HepG2 (cell line): ENCODE measurements at regions not wholly inside any gene's neighbourhood (a gene's known extent, or its start where the extent isn't known, plus 50 kb on each side); places are given as distances from the start of the nearest gene placed in this dataset.

Source experiments
- CCDC6 ChIP-seq: sonication (generic); formaldehyde crosslinking; IDR thresholded peaks from 2 replicates; pipeline ENCODE4 v1.8.1; 2022; ENCODE audit warnings: mild to moderate bottlenecking, missing genetic modification reagents, moderate library complexity
- DMTF1 ChIP-seq: sonication (generic); formaldehyde crosslinking; IDR thresholded peaks from 2 replicates; pipeline ENCODE4 v1.4.0; 2020; ENCODE audit warnings: mild to moderate bottlenecking, missing genetic modification reagents
- DNMT1 ChIP-seq: sonication (generic); formaldehyde crosslinking; IDR thresholded peaks from 2 replicates; pipeline ENCODE4 v1.5.1; 2020; ENCODE audit warnings: mild to moderate bottlenecking, missing genetic modification reagents
- FOXO1 ChIP-seq: sonication (generic); formaldehyde crosslinking; IDR thresholded peaks from 2 replicates; pipeline ENCODE4 v1.4.0; 2020; ENCODE audit warnings: missing genetic modification reagents
- HNRNPK ChIP-seq: fragments of 200-400 bp; formaldehyde crosslinking; IDR thresholded peaks from 2 replicates; pipeline ENCODE4 v1.6.1; 2018; ENCODE audit warnings: low read length, low read depth, moderate library complexity, mild to moderate bottlenecking; ENCODE audit not compliant: poor library complexity, severe bottlenecking
- KMT2B ChIP-seq: IDR thresholded peaks from 2 replicates; pipeline ENCODE4 v1.6.1; 2016; ENCODE audit warnings: missing genetic modification reagents, missing compliant biosample characterization
- MAFF ChIP-seq: IDR thresholded peaks from 2 replicates; pipeline ENCODE4 v1.6.1; 2011; ENCODE audit warnings: low read depth, low read length, improper control_type of control experiment
- MLX ChIP-seq: IDR thresholded peaks from 2 replicates; pipeline ENCODE4 v1.6.1; 2016
- RFXAP ChIP-seq: sonication (generic); formaldehyde crosslinking; IDR thresholded peaks from 2 replicates; pipeline ENCODE4 v1.4.0; 2020; ENCODE audit warnings: missing genetic modification reagents, borderline replicate concordance
- RXRB ChIP-seq: IDR thresholded peaks from 2 replicates; pipeline ENCODE4 v1.6.1; 2016; ENCODE audit warnings: borderline replicate concordance, missing genetic modification reagents, missing compliant biosample characterization
- SETDB1 ChIP-seq: sonication (generic); formaldehyde crosslinking; IDR thresholded peaks from 2 replicates; pipeline ENCODE4 v1.5.1; 2020; ENCODE audit warnings: missing genetic modification reagents, mild to moderate bottlenecking, borderline replicate concordance
- TMF1 ChIP-seq: sonication (generic); formaldehyde crosslinking; IDR thresholded peaks from 2 replicates; pipeline ENCODE4 v1.8.1; 2022; ENCODE audit warnings: low read depth, missing genetic modification reagents
- YEATS4 ChIP-seq: sonication (generic); formaldehyde crosslinking; IDR thresholded peaks from 2 replicates; pipeline ENCODE4 v1.4.0; 2020; ENCODE audit warnings: missing genetic modification reagents, borderline replicate concordance
- ZBTB20 ChIP-seq: sonication (generic); formaldehyde crosslinking; IDR thresholded peaks from 2 replicates; pipeline ENCODE4 v1.8.1; 2023; ENCODE audit warnings: missing genetic modification reagents, low read depth, mild to moderate bottlenecking, borderline replicate concordance
- ZFP41 ChIP-seq: sonication (generic); formaldehyde crosslinking; IDR thresholded peaks from 2 replicates; pipeline ENCODE4 v1.4.0; 2020; ENCODE audit warnings: mild to moderate bottlenecking, missing genetic modification reagents, borderline replicate concordance
- ZIK1 ChIP-seq: sonication (generic); formaldehyde crosslinking; IDR thresholded peaks from 2 replicates; pipeline ENCODE4 v1.5.0; 2020; ENCODE audit warnings: mild to moderate bottlenecking, low read depth, missing genetic modification reagents, borderline replicate concordance
- ZNF10 ChIP-seq: sonication (generic); formaldehyde crosslinking; IDR thresholded peaks from 2 replicates; pipeline ENCODE4 v1.4.0; 2020; ENCODE audit warnings: mild to moderate bottlenecking, low read depth, missing genetic modification reagents, borderline replicate concordance
- ZNF143 ChIP-seq: sonication (generic); formaldehyde crosslinking; IDR thresholded peaks from 2 replicates; pipeline ENCODE4 v1.4.0; 2020; ENCODE audit warnings: missing genetic modification reagents
- ZNF225 ChIP-seq: sonication (generic); formaldehyde crosslinking; IDR thresholded peaks from 2 replicates; pipeline ENCODE4 v1.4.0; 2020; ENCODE audit warnings: mild to moderate bottlenecking, missing genetic modification reagents
- ZNF274 ChIP-seq: sonication (generic); formaldehyde crosslinking; IDR thresholded peaks from 2 replicates; pipeline ENCODE4 v1.5.1; 2020; ENCODE audit warnings: mild to moderate bottlenecking, missing genetic modification reagents
- ZNF597 ChIP-seq: sonication (generic); formaldehyde crosslinking; IDR thresholded peaks from 2 replicates; pipeline ENCODE4 v1.5.0; 2020; ENCODE audit warnings: missing genetic modification reagents
- ZNF660 ChIP-seq: sonication (generic); formaldehyde crosslinking; IDR thresholded peaks from 2 replicates; pipeline ENCODE4 v1.5.1; 2020; ENCODE audit warnings: mild to moderate bottlenecking, low read depth, missing genetic modification reagents, borderline replicate concordance
- ZNF720 ChIP-seq: sonication (generic); formaldehyde crosslinking; IDR thresholded peaks from 2 replicates; pipeline ENCODE4 v1.4.0; 2020; ENCODE audit warnings: missing genetic modification reagents
- ZSCAN29 ChIP-seq: sonication (generic); formaldehyde crosslinking; conservative IDR thresholded peaks from 2 replicates; pipeline ENCODE4 v1.4.0; 2020; ENCODE audit warnings: mild to moderate bottlenecking, missing genetic modification reagents
- ZXDC ChIP-seq: sonication (generic); formaldehyde crosslinking; IDR thresholded peaks from 2 replicates; pipeline ENCODE4 v1.5.0; 2020; ENCODE audit warnings: mild to moderate bottlenecking, missing genetic modification reagents

GRCh38 chr5:147175516-147176097, 59.2 kb upstream of the STK32A start (continued):
- TF ChIP-seq KMT2B (CRISPR knock-in tag) (peak; percentile 51; the same call in 1 of the 2 replicates), DNMT1 (CRISPR knock-in tag) (no peak), ZXDC (CRISPR knock-in tag) (no peak), ZNF660 (CRISPR knock-in tag) (no peak), ZIK1 (CRISPR knock-in tag) (no peak), HNRNPK (no peak), DMTF1 (CRISPR knock-in tag) (no peak), CCDC6 (CRISPR knock-in tag) (peak; percentile 56; the same call in 1 of the 2 replicates), ZNF10 (CRISPR knock-in tag) (no peak), RFXAP (CRISPR knock-in tag) (no peak), SETDB1 (CRISPR knock-in tag) (no peak), ZNF597 (CRISPR knock-in tag) (no peak), ZNF720 (CRISPR knock-in tag) (no peak), ZSCAN29 (0 out of 2 replicates have a peak, but pooled peaks have one; percentile 50), ZBTB20 (CRISPR knock-in tag) (0 out of 2 replicates have a peak, but pooled peaks have one; percentile 43), ZNF143 (CRISPR knock-in tag) (no peak), MAFF (no peak), ZFP41 (CRISPR knock-in tag) (no peak), ZNF274 (CRISPR knock-in tag) (no peak), RXRB (CRISPR knock-in tag) (peak; percentile 36; the same call in 1 of the 2 replicates), MLX (no peak), YEATS4 (CRISPR knock-in tag) (no peak), FOXO1 (peak; percentile 60; the same call in 1 of the 2 replicates), TMF1 (no peak), ZNF225 (no peak)
